Neuronal stem cell (in vitro differentiated cells): ENCODE measurements at regions not wholly inside any gene's neighbourhood (a gene's known extent, or its start where the extent isn't known, plus 50 kb on each side); places are given as distances from the start of the nearest gene placed in this dataset.

Source experiments
- DNase-seq: peaks from one replicate; pipeline ENCODE4 v3.0.0-alpha.2; 2013; ENCODE audit warnings: low spot score
- H2AFZ ChIP-seq: one replicate; pipeline ENCODE4 v1.6.1; 2013; ENCODE audit warnings: mild to moderate bottlenecking, low read length, inconsistent platforms
- H2AK5ac ChIP-seq: 2 replicates; pipeline ENCODE4 v1.6.1; 2013; ENCODE audit warnings: low read depth, mild to moderate bottlenecking, inconsistent platforms, low read length, moderate library complexity, mixed read lengths
- H2BK120ac ChIP-seq: 2 replicates; pipeline ENCODE4 v1.6.1; 2013; ENCODE audit warnings: low read depth, mild to moderate bottlenecking, inconsistent platforms, low read length, moderate library complexity, mixed read lengths
- H2BK12ac ChIP-seq: one replicate; pipeline ENCODE4 v1.6.1; 2013; ENCODE audit warnings: low read length, inconsistent platforms
- H2BK15ac ChIP-seq: 2 replicates; pipeline ENCODE4 v1.6.1; 2013; ENCODE audit warnings: mild to moderate bottlenecking, low read length, inconsistent platforms, mixed read lengths
- H2BK5ac ChIP-seq: one replicate; pipeline ENCODE4 v1.6.1; 2013; ENCODE audit warnings: inconsistent platforms, mild to moderate bottlenecking, low read length, moderate library complexity
- H3K14ac ChIP-seq: one replicate; pipeline ENCODE4 v1.6.1; 2013; ENCODE audit warnings: low read length, inconsistent platforms
- H3K18ac ChIP-seq: 2 replicates; pipeline ENCODE4 v1.6.1; 2013; ENCODE audit warnings: low read length, inconsistent platforms
- H3K23ac ChIP-seq: 2 replicates; pipeline ENCODE4 v1.6.1; 2013; ENCODE audit warnings: low read depth, mild to moderate bottlenecking, mixed read lengths, low read length, inconsistent platforms; ENCODE audit not compliant: poor library complexity
- H3K27ac ChIP-seq: replicated peaks from 3 replicates; pipeline ENCODE4 v1.5.1; 2013; ENCODE audit warnings: low read length, inconsistent platforms
- H3K27me3 ChIP-seq, 3 experiments: 2 replicates each; pipeline ENCODE4 v1.6.1; 2013; ENCODE audit warnings: low read length in 3 of 3, mild to moderate bottlenecking in 2 of 3, inconsistent platforms in 1 of 3, low read depth in 1 of 3, mixed read lengths in 1 of 3, moderate library complexity in 1 of 3; ENCODE audit not compliant: control insufficient read depth in 3 of 3, insufficient read depth in 3 of 3
- H3K36me3 ChIP-seq, 2 donors: replicated peaks in 1 of 2; 2 replicates each; pipeline ENCODE4 v1.6.1; 2013; ENCODE audit warnings: low read length in 2 of 2; ENCODE audit not compliant: control insufficient read depth in 2 of 2, insufficient read depth in 2 of 2
- H3K4ac ChIP-seq: 2 replicates; pipeline ENCODE4 v1.6.1; 2013; ENCODE audit warnings: inconsistent platforms, mild to moderate bottlenecking, low read length, moderate library complexity
- H3K4me1 ChIP-seq, 2 donors: 1 replicate in 1 of 2; 2 replicates in 1 of 2; pipeline ENCODE4 v1.6.1; 2013; ENCODE audit warnings: low read length in 2 of 2, low read depth in 1 of 2; ENCODE audit not compliant: control insufficient read depth in 2 of 2, insufficient read depth in 1 of 2
- H3K4me2 ChIP-seq: one replicate; pipeline ENCODE4 v1.6.1; 2013; ENCODE audit warnings: mild to moderate bottlenecking, low read length, inconsistent platforms; ENCODE audit not compliant: insufficient read depth, poor library complexity, severe bottlenecking
- H3K4me3 ChIP-seq, 2 donors: 2 replicates each; pipeline ENCODE4 v1.5.1; 2013; ENCODE audit warnings: low read length in 2 of 2, mild to moderate bottlenecking in 2 of 2, inconsistent platforms in 1 of 2, moderate library complexity in 1 of 2
- H3K79me1 ChIP-seq: one replicate; pipeline ENCODE4 v1.6.1; 2013; ENCODE audit warnings: low read depth, mild to moderate bottlenecking, inconsistent platforms, low read length, moderate library complexity
- H3K9ac ChIP-seq: one replicate; pipeline ENCODE4 v1.6.1; 2013; ENCODE audit warnings: mild to moderate bottlenecking, low read depth, low read length, inconsistent platforms; ENCODE audit not compliant: poor library complexity
- H3K9me3 ChIP-seq, 2 donors: replicated peaks in 1 of 2; 2 replicates each; pipeline versions ENCODE3 to v1.6.1; 2013; ENCODE audit warnings: low read length in 2 of 2, mild to moderate bottlenecking in 2 of 2, inconsistent platforms in 1 of 2, low read depth in 1 of 2, mixed read lengths in 1 of 2, moderate library complexity in 1 of 2; ENCODE audit not compliant: control insufficient read depth in 2 of 2, insufficient read depth in 1 of 2
- H4K8ac ChIP-seq: one replicate; pipeline ENCODE4 v1.6.1; 2013; ENCODE audit warnings: low read depth, mild to moderate bottlenecking, inconsistent platforms, low read length, moderate library complexity
- H4K91ac ChIP-seq: one replicate; pipeline ENCODE4 v1.6.1; 2013; ENCODE audit warnings: low read length, low read depth, mild to moderate bottlenecking, inconsistent platforms; ENCODE audit not compliant: poor library complexity
- WGBS, 2 donors: extraction: QIAGEN DNeasy Blood & Tissue Kit; methylation state at CpG; one replicate each; pipeline ENCODE4 v1.1.7; 2013; ENCODE audit warnings: missing lambda C conversion rate in 2 of 2, mixed read lengths in 1 of 2; ENCODE audit not compliant: insufficient read length in 2 of 2, insufficient replicate concordance in 1 of 2; ENCODE audit errors: extremely low coverage in 2 of 2; 5-methylcytosine and 5-hydroxymethylcytosine counted together

GRCh38 chr2:126828051-126828450 lies 70.6 kb upstream of the TEX51 start:
- H2BK15ac ChIP-seq, result no peak overlapping the region

GRCh38 chr2:126828491-126828890 lies 70.2 kb upstream of the TEX51 start:
- H3K79me1 ChIP-seq, result no peaks in the 10 kb centered on the region
- H3K9ac ChIP-seq, result no peak overlapping the region
- WGBS, 2 donors, result no CpG with 5 or more reads among the region's 4 CpGs
- no peak overlapping the region for H2BK5ac ChIP-seq
- no peak overlapping the region for H2AFZ ChIP-seq
- H3K4me3 ChIP-seq, result no peak overlapping the region
- H3K4me1 ChIP-seq, result peaks cover 0 to 7% of the 10 kb centered on the region in 2 donors
- H3K4ac ChIP-seq, result no peak overlapping the region
- H3K9me3 ChIP-seq, result no peaks in the 10 kb centered on the region
- no peak overlapping the region for H2BK120ac ChIP-seq
- no peak overlapping the region for H4K91ac ChIP-seq
- no peak overlapping the region for H2AK5ac ChIP-seq
- no peak overlapping the region for H3K18ac ChIP-seq
- H3K4me2 ChIP-seq, result no peak overlapping the region
- H2BK12ac ChIP-seq, result no peak overlapping the region
- no peak for DNase-seq
- no peaks in the 10 kb centered on the region for H3K27me3 ChIP-seq
- no peak overlapping the region for H3K14ac ChIP-seq
- no peak overlapping the region for H4K8ac ChIP-seq
- H3K36me3 ChIP-seq, result no peaks in the 10 kb centered on the region
- no peak overlapping the region for H2BK15ac ChIP-seq
- no peak overlapping the region for H3K27ac ChIP-seq
- no peak overlapping the region for H3K23ac ChIP-seq

More at GRCh38 chr2:126828051-126828450, 70.6 kb upstream of the TEX51 start:
- Histone ChIP-seq H4K8ac (no peak overlapping the region), H3K79me1 (no peaks in the 10 kb centered on the region), H3K36me3 (no peaks in the 10 kb centered on the region), H3K23ac (no peak overlapping the region), H3K9ac (no peak overlapping the region), H3K14ac (no peak overlapping the region), H2BK120ac (no peak overlapping the region), H3K9me3 (no peaks in the 10 kb centered on the region), H3K27me3 (no peaks in the 10 kb centered on the region), H2BK12ac (no peak overlapping the region), H3K4ac (no peak overlapping the region), H3K27ac (no peak overlapping the region), H2BK5ac (no peak overlapping the region), H2AK5ac (no peak overlapping the region), H3K4me1 (peaks cover 0 to 7% of the 10 kb centered on the region in 2 donors), H3K4me2 (no peak overlapping the region), H3K4me3 (no peak overlapping the region), H3K18ac (no peak overlapping the region), H4K91ac (no peak overlapping the region), H2AFZ (no peak overlapping the region)
- DNase-seq, result no peak
- no CpG with 5 or more reads among the region's 4 CpGs for WGBS, 2 donors

GRCh38 chr2:126831234-126832005 lies 67.3 kb upstream of the TEX51 start:
- no peak for DNase-seq
- no peak overlapping the region for H3K14ac ChIP-seq
- H3K36me3 ChIP-seq, result no peaks in the 10 kb centered on the region
- no peak overlapping the region for H4K8ac ChIP-seq
- H2BK120ac ChIP-seq, result no peak overlapping the region
- no peak overlapping the region for H2BK5ac ChIP-seq
- H3K4me3 ChIP-seq, result no peak overlapping the region
- H3K27me3 ChIP-seq, result no peaks in the 10 kb centered on the region
- H4K91ac ChIP-seq, result no peak overlapping the region
- no peak overlapping the region for H2AFZ ChIP-seq
- no peak overlapping the region for H3K27ac ChIP-seq
- H2BK12ac ChIP-seq, result no peak overlapping the region
- no peak overlapping the region for H2AK5ac ChIP-seq
- H3K4me2 ChIP-seq, result no peak overlapping the region
- no peaks in the 10 kb centered on the region for H3K79me1 ChIP-seq
- H3K4ac ChIP-seq, result no peak overlapping the region
- H2BK15ac ChIP-seq, result no peak overlapping the region
- H3K4me1 ChIP-seq, result peaks cover 0 to 7% of the 10 kb centered on the region in 2 donors
- H3K9ac ChIP-seq, result no peak overlapping the region
- no CpG with 5 or more reads among the region's 14 CpGs for WGBS, 2 donors
- H3K18ac ChIP-seq, result no peak overlapping the region
- H3K23ac ChIP-seq, result no peak overlapping the region
- no peaks in the 10 kb centered on the region for H3K9me3 ChIP-seq

- peaks cover 0 to 7% of the 10 kb centered on the region in 2 donors for H3K4me1 ChIP-seq
- H3K9ac ChIP-seq, result no peak overlapping the region
- no peak overlapping the region for H3K4me2 ChIP-seq
- no peak overlapping the region for H3K27ac ChIP-seq
- H2BK5ac ChIP-seq, result no peak overlapping the region
- H4K8ac ChIP-seq, result no peak overlapping the region
- no peaks in the 10 kb centered on the region for H3K9me3 ChIP-seq
- H2BK12ac ChIP-seq, result no peak overlapping the region
- no peak overlapping the region for H3K4me3 ChIP-seq
- no peak overlapping the region for H3K4ac ChIP-seq
- no peak overlapping the region for H2BK15ac ChIP-seq
- DNase-seq, result no peak
- H3K27me3 ChIP-seq, result no peaks in the 10 kb centered on the region
- H3K18ac ChIP-seq, result no peak overlapping the region
- no peak overlapping the region for H2AK5ac ChIP-seq
- H3K79me1 ChIP-seq, result no peaks in the 10 kb centered on the region
- H3K23ac ChIP-seq, result no peak overlapping the region
- no peak overlapping the region for H4K91ac ChIP-seq
- no peak overlapping the region for H2BK120ac ChIP-seq
- no peaks in the 10 kb centered on the region for H3K36me3 ChIP-seq
- H2AFZ ChIP-seq, result no peak overlapping the region
- no peak overlapping the region for H3K14ac ChIP-seq
Observed at GRCh38 chr2:126832014-126832413, 66.7 kb upstream of the TEX51 start.
